Upper lobe of left lung (tissue), 6 donors: ENCODE measurements at regions not wholly inside any gene's neighbourhood (a gene's known extent, or its start where the extent isn't known, plus 50 kb on each side); places are given as distances from the start of the nearest gene placed in this dataset.

Experiments
- ATAC-seq, 2 donors: fragments of 200-7000 bp; cut with Tn5 transposase; one replicate each; pipeline ENCODE4 v1.9.1; 2022; ENCODE audit warnings: mild to moderate bottlenecking in 2 of 2, moderate library complexity in 2 of 2; ENCODE audit not compliant: low FRiP score in 2 of 2
- DNase-seq, 2 donors: peaks; one replicate each; pipeline ENCODE4 v3.0.0-alpha.2; 2019 to 2020
- H3K27ac ChIP-seq, 4 donors: fragments of 200-600 bp; sonication (generic); one replicate each; pipeline ENCODE4 v1.5.1; 2016 to 2019
- H3K27me3 ChIP-seq, 4 donors: fragments of 200-600 bp; sonication (generic); one replicate each; pipeline ENCODE4 v1.5.1; 2017 to 2019
- H3K36me3 ChIP-seq, 4 donors: fragments of 200-600 bp; sonication (generic); one replicate each; pipeline ENCODE4 v1.5.1; 2016 to 2019
- H3K4me1 ChIP-seq, 4 donors: fragments of 200-600 bp; sonication (generic); one replicate each; pipeline ENCODE4 v1.5.1; 2018 to 2019
- H3K4me3 ChIP-seq, 4 donors: fragments of 200-600 bp; sonication (generic); one replicate each; pipeline ENCODE4 v1.5.1; 2017 to 2019; ENCODE audit warnings: mild to moderate bottlenecking in 2 of 4, moderate library complexity in 1 of 4
- H3K9me3 ChIP-seq, 4 donors: fragments of 200-600 bp; sonication (generic); one replicate each; pipeline ENCODE4 v1.5.1; 2018 to 2019
- CTCF ChIP-seq, 6 experiments: fragments of 450-650 bp in 4 of 6; fragments of 200-600 bp in 2 of 6; sonication (generic) in 2 of 6; IDR thresholded peaks; one replicate each; pipeline ENCODE4 v1.5.1; 2016 to 2019; ENCODE audit warnings: antibody characterized with exemption in 6 of 6
- EP300 ChIP-seq, 4 donors: sonication (generic); formaldehyde crosslinking; IDR thresholded peaks; one replicate each; pipeline ENCODE4 v1.5.1; 2017; ENCODE audit warnings: antibody characterized with exemption in 4 of 4, control low read depth in 2 of 4
- POLR2A ChIP-seq, 4 donors: fragments of 450-650 bp; IDR thresholded peaks; one replicate each; pipeline ENCODE4 v1.5.1; 2016 to 2017; ENCODE audit warnings: antibody characterized with exemption in 4 of 4, mild to moderate bottlenecking in 2 of 4
- POLR2AphosphoS5 ChIP-seq, 2 donors: sonication (generic); formaldehyde crosslinking; IDR thresholded peaks; one replicate each; pipeline ENCODE4 v1.5.1; 2017; ENCODE audit warnings: antibody characterized with exemption in 2 of 2
- WGBS, 2 donors: methylation state at CpG; one replicate each; pipeline ENCODE4 v1.1.5; 2017 to 2018; 5-methylcytosine and 5-hydroxymethylcytosine counted together
- donor health status: DM: no; HTN: no; CAD: no; lungs with moderate emphysema.
- donor health status: DM: no; HTN: yes; CAD: no; lungs with severe emphysema.

GRCh38 chr17:79349506-79350400, 261.1 kb downstream of the RBFOX3 start:
- no peak for ATAC-seq
- no peak for TF ChIP-seq POLR2A (IDR thresholded peaks at IDR 0.05)
- TF ChIP-seq POLR2AphosphoS5 (IDR thresholded peaks at IDR 0.05) = no peak
- TF ChIP-seq CTCF (IDR thresholded peaks at IDR 0.05) = no peak
- no peak for TF ChIP-seq EP300 (IDR thresholded peaks at IDR 0.05)
- H3K9me3 ChIP-seq = no peaks in the 10 kb centered on the region

GRCh38 chr17:79342376-79342775, 267.8 kb downstream of the ENGASE start:
- no peak for TF ChIP-seq EP300 (IDR thresholded peaks at IDR 0.05)
- no peak for TF ChIP-seq POLR2A (IDR thresholded peaks at IDR 0.05)
- no peak for TF ChIP-seq POLR2AphosphoS5 (IDR thresholded peaks at IDR 0.05)
- no peak for TF ChIP-seq CTCF (IDR thresholded peaks at IDR 0.05)
- Histone ChIP-seq H3K4me3 (no peak overlapping the region), H3K4me1 (no peaks in the 10 kb centered on the region), H3K36me3 (no peaks in the 10 kb centered on the region), H3K27ac (no peak overlapping the region), H3K27me3 (no peaks in the 10 kb centered on the region), H3K9me3 (no peaks in the 10 kb centered on the region)
- WGBS, 2 donors = 68 to 69% methylated on average over 9 of the region's 9 CpGs
- DNase-seq = no peak
- no peak for ATAC-seq

More at GRCh38 chr17:79349506-79350400, 261.1 kb downstream of the RBFOX3 start:
- Histone ChIP-seq H3K27me3 (no peaks in the 10 kb centered on the region), H3K36me3 (no peaks in the 10 kb centered on the region), H3K4me3 (no peak overlapping the region), H3K27ac (no peak overlapping the region), H3K4me1 (no peaks in the 10 kb centered on the region)
- WGBS, 2 donors = 72 to 81% methylated on average over 12 to 22 of the region's 22 CpGs
- no peak for DNase-seq

- ATAC-seq (no peak), DNase-seq (no peak)
- Histone ChIP-seq H3K27ac (no peak overlapping the region), H3K4me1 (no peaks in the 10 kb centered on the region), H3K36me3 (no peaks in the 10 kb centered on the region), H3K9me3 (no peaks in the 10 kb centered on the region), H3K27me3 (no peaks in the 10 kb centered on the region), H3K4me3 (no peak overlapping the region)
- WGBS, 2 donors = 66 to 74% methylated on average over 8 of the region's 8 CpGs
- TF ChIP-seq EP300 (IDR thresholded peaks at IDR 0.05) (no peak), POLR2A (IDR thresholded peaks at IDR 0.05) (no peak), POLR2AphosphoS5 (IDR thresholded peaks at IDR 0.05) (no peak), CTCF (IDR thresholded peaks at IDR 0.05) (no peak)
Observed at GRCh38 chr17:79341816-79342215, 267.2 kb downstream of the ENGASE start.

- H3K36me3 ChIP-seq = no peaks in the 10 kb centered on the region
- 75 to 79% methylated on average over 7 to 8 of the region's 8 CpGs for WGBS, 2 donors
- no peak overlapping the region for H3K4me3 ChIP-seq
- ATAC-seq = peak in 1 of 2 donors; percentile 11
- DNase-seq = no peak
- TF ChIP-seq POLR2A (IDR thresholded peaks at IDR 0.05) (no peak), CTCF (IDR thresholded peaks at IDR 0.05) (no peak), EP300 (IDR thresholded peaks at IDR 0.05) (no peak), POLR2AphosphoS5 (IDR thresholded peaks at IDR 0.05) (no peak)
- H3K9me3 ChIP-seq = no peaks in the 10 kb centered on the region
- H3K27me3 ChIP-seq = no peaks in the 10 kb centered on the region
- no peaks in the 10 kb centered on the region for H3K4me1 ChIP-seq
- H3K27ac ChIP-seq = no peak overlapping the region
Observed at GRCh38 chr17:79341222-79341780, 266.7 kb downstream of the ENGASE start.
